ENCODE measurements at regions not wholly inside any gene's neighbourhood (a gene's known extent, or its start where the extent isn't known, plus 50 kb on each side); places are given as distances from the start of the nearest gene placed in this dataset.

GRCh38 chr1:82874041-82874440 is 1073.3 kb downstream of the ADGRL2 start:
- no peak for DNase-seq
- H3K27me3 ChIP-seq, result no peaks in the 10 kb centered on the region
- no peaks in the 10 kb centered on the region for H3K9me3 ChIP-seq
- TF ChIP-seq CTCF (IDR thresholded peaks at IDR 0.05) (no peak), POLR2A (IDR thresholded peaks at IDR 0.05) (no peak), EP300 (IDR thresholded peaks at IDR 0.05) (no peak)
- no peak overlapping the region for H3K27ac ChIP-seq
- intact Hi-C loops (cut with DNase I), result no loop called here
- no peak overlapping the region for H3K4me3 ChIP-seq
- no peaks in the 10 kb centered on the region for H3K36me3 ChIP-seq
- H3K4me1 ChIP-seq (ENCODE audit: insufficient read depth), result no peaks in the 10 kb centered on the region

- intact Hi-C loops (cut with DNase I), result no loop called here
- 34 to 68% (median 60%) methylated on average over 2 of the region's 2 CpGs for WGBS, 3 donors
- H3K27me3 ChIP-seq, result no peaks in the 10 kb centered on the region
Measured at GRCh38 chr1:82870332-82870731, 1069.6 kb downstream of the ADGRL2 start.

GRCh38 chr1:82867781-82868180 is 1067.0 kb downstream of the ADGRL2 start:
- intact Hi-C loops (cut with DNase I), result no loop called here
- H3K4me1 ChIP-seq (ENCODE audit: insufficient read depth), result no peaks in the 10 kb centered on the region
- H3K4me3 ChIP-seq, result no peak overlapping the region
- no peaks in the 10 kb centered on the region for H3K36me3 ChIP-seq
- WGBS, 3 donors, result 68 to 78% (median 71%) methylated on average over 4 of the region's 4 CpGs
- no peak overlapping the region for H3K27ac ChIP-seq
- no peaks in the 10 kb centered on the region for H3K27me3 ChIP-seq
- no peak for DNase-seq
- TF ChIP-seq EP300 (IDR thresholded peaks at IDR 0.05) (no peak), POLR2A (IDR thresholded peaks at IDR 0.05) (no peak), CTCF (IDR thresholded peaks at IDR 0.05) (no peak)
- H3K9me3 ChIP-seq, result no peaks in the 10 kb centered on the region

More at GRCh38 chr1:82870332-82870731, 1069.6 kb downstream of the ADGRL2 start:
- Histone ChIP-seq H3K4me3 (no peak overlapping the region), H3K4me1 (ENCODE audit: insufficient read depth) (no peaks in the 10 kb centered on the region), H3K36me3 (no peaks in the 10 kb centered on the region), H3K9me3 (no peaks in the 10 kb centered on the region), H3K27ac (no peak overlapping the region)
- TF ChIP-seq EP300 (IDR thresholded peaks at IDR 0.05) (no peak), POLR2A (IDR thresholded peaks at IDR 0.05) (no peak)
- no peak for DNase-seq

- intact Hi-C loops (cut with DNase I), result no loop called here
Measured at GRCh38 chr1:82861749-82862148, 1061.0 kb downstream of the ADGRL2 start.

GRCh38 chr1:82858031-82858430 is 1057.3 kb downstream of the ADGRL2 start:
- Histone ChIP-seq H3K36me3 (no peaks in the 10 kb centered on the region), H3K9me3 (no peaks in the 10 kb centered on the region), H3K27ac (no peak overlapping the region), H3K4me1 (ENCODE audit: insufficient read depth) (no peaks in the 10 kb centered on the region), H3K27me3 (no peaks in the 10 kb centered on the region), H3K4me3 (no peak overlapping the region)
- intact Hi-C loops (cut with DNase I), result no loop called here
- 56 to 67% (median 63%) methylated on average over 4 of the region's 4 CpGs for WGBS, 3 donors
- TF ChIP-seq POLR2A (IDR thresholded peaks at IDR 0.05), result no peak
- TF ChIP-seq CTCF (IDR thresholded peaks at IDR 0.05), result no peak
- TF ChIP-seq EP300 (IDR thresholded peaks at IDR 0.05), result no peak
- DNase-seq, result no peak

More at GRCh38 chr1:82861749-82862148, 1061.0 kb downstream of the ADGRL2 start:
- no peaks in the 10 kb centered on the region for H3K4me1 ChIP-seq (ENCODE audit: insufficient read depth)
- H3K36me3 ChIP-seq, result no peaks in the 10 kb centered on the region
- no peak overlapping the region for H3K27ac ChIP-seq
- no peaks in the 10 kb centered on the region for H3K9me3 ChIP-seq
- no peaks in the 10 kb centered on the region for H3K27me3 ChIP-seq
- no peak overlapping the region for H3K4me3 ChIP-seq
- no peak for DNase-seq
- WGBS, 3 donors, result 89 to 94% (median 92%) methylated on average over 2 of the region's 2 CpGs
- TF ChIP-seq POLR2A (IDR thresholded peaks at IDR 0.05), result no peak
- no peak for TF ChIP-seq EP300 (IDR thresholded peaks at IDR 0.05)
- TF ChIP-seq CTCF (IDR thresholded peaks at IDR 0.05), result no peak
